Ovary (tissue), 7 donors: ENCODE measurements at regions not wholly inside any gene's neighbourhood (a gene's known extent, or its start where the extent isn't known, plus 50 kb on each side); places are given as distances from the start of the nearest gene placed in this dataset.

Experiments
- DNase-seq, 5 donors: peaks; one replicate each; pipeline ENCODE4 v3.0.0-alpha.2; 2019 to 2020
- H3K27ac ChIP-seq, 2 donors: fragments of 200-600 bp; one replicate each; pipeline versions ENCODE4 v1.5.1 to v1.8.0; 2019 to 2022
- H3K27me3 ChIP-seq: fragments of 200-600 bp; one replicate; pipeline ENCODE4 v1.8.0; 2022
- H3K36me3 ChIP-seq: fragments of 200-600 bp; sonication (generic); one replicate; pipeline ENCODE4 v1.5.1; 2019
- H3K4me1 ChIP-seq: one replicate; pipeline ENCODE4 v1.8.1; 2013; ENCODE audit warnings: mild to moderate bottlenecking, moderate library complexity; ENCODE audit not compliant: insufficient read depth
- H3K4me3 ChIP-seq: fragments of 200-600 bp; sonication (generic); one replicate; pipeline ENCODE4 v1.5.1; 2017
- H3K9me3 ChIP-seq, 2 donors: fragments of 200-600 bp in 1 of 2; sonication (generic) in 1 of 2; one replicate each; pipeline versions ENCODE4 v1.5.1 to v1.8.1; 2013 to 2019; ENCODE audit warnings: mild to moderate bottlenecking in 1 of 2, moderate library complexity in 1 of 2
- CTCF ChIP-seq, 3 donors: fragments of 450-650 bp in 2 of 3; fragments of 200-600 bp in 1 of 3; IDR thresholded peaks; one replicate each; pipeline versions ENCODE4 v1.5.1 to v1.8.0; 2016 to 2022; ENCODE audit warnings: antibody characterized with exemption in 3 of 3, mild to moderate bottlenecking in 1 of 3
- EP300 ChIP-seq: sonication (generic); formaldehyde crosslinking; IDR thresholded peaks from one replicate; pipeline ENCODE4 v1.6.1; 2017; ENCODE audit warnings: antibody characterized with exemption
- POLR2A ChIP-seq: fragments of 450-650 bp; IDR thresholded peaks from one replicate; pipeline ENCODE4 v1.6.1; 2017; ENCODE audit warnings: antibody characterized with exemption, mild to moderate bottlenecking, moderate library complexity
- WGBS, 3 donors: extraction: QIAGEN DNeasy Blood & Tissue Kit in 1 of 3; methylation state at CpG; one replicate each; pipeline versions ENCODE4 v1.1.5 to v1.1.7; 2013 to 2017; 5-methylcytosine and 5-hydroxymethylcytosine counted together
- intact Hi-C, 4 donors: fragments of 100-400 bp; cut with DNase I; formaldehyde crosslinking; loops; one replicate each; pipeline versions ENCODE4 v1.11.0 to v1.15.1; 2022 to 2023
- donor health status: DM: no; HTN: no; CAD: no; lungs with moderate emphysema.
- donor health status: DM: no; HTN: no; CAD: no.
- donor health status: Bipolar disorder and iron deficiency.
- donor health status: DM: no; HTN: no; CAD: no.
- donor health status: DM: yes; HTN: yes; CAD: no.

- Histone ChIP-seq H3K36me3 (no peaks in the 10 kb centered on the region), H3K27ac (no peak overlapping the region), H3K9me3 (no peaks in the 10 kb centered on the region), H3K27me3 (no peaks in the 10 kb centered on the region), H3K4me3 (no peak overlapping the region), H3K4me1 (no peaks in the 10 kb centered on the region)
- no peak for DNase-seq
- TF ChIP-seq EP300 (no peak), POLR2A (no peak), CTCF (IDR thresholded peaks at IDR 0.05) (no peak)
- WGBS, 3 donors, result 94 to 96% (median 95%) methylated on average over 3 of the region's 3 CpGs
- intact Hi-C loops, result no loop called here
Observed at GRCh38 chr4:187470061-187470460, 525.5 kb upstream of the ZFP42 start.

- WGBS, 3 donors, result 85 to 86% (median 86%) methylated on average over 9 of the region's 9 CpGs
- no peak overlapping the region for H3K27ac ChIP-seq
- H3K4me1 ChIP-seq, result no peaks in the 10 kb centered on the region
- H3K9me3 ChIP-seq, result no peaks in the 10 kb centered on the region
- DNase-seq, result no peak
- no peaks in the 10 kb centered on the region for H3K27me3 ChIP-seq
- no peak overlapping the region for H3K4me3 ChIP-seq
- TF ChIP-seq POLR2A, result no peak
- no peak for TF ChIP-seq EP300
- TF ChIP-seq CTCF (IDR thresholded peaks at IDR 0.05), result no peak
- no peaks in the 10 kb centered on the region for H3K36me3 ChIP-seq
- intact Hi-C loops, result no loop called here
Observed at GRCh38 chr4:187474238-187474637, 521.3 kb upstream of the ZFP42 start.

- 89 to 96% (median 95%) methylated on average over 2 of the region's 2 CpGs for WGBS, 3 donors
Observed at GRCh38 chr4:187475901-187476300, 519.7 kb upstream of the ZFP42 start.

GRCh38 chr4:187477224-187477623 lies 518.3 kb upstream of the ZFP42 start:
- Histone ChIP-seq H3K4me3 (no peak overlapping the region), H3K9me3 (no peaks in the 10 kb centered on the region), H3K27me3 (no peaks in the 10 kb centered on the region), H3K4me1 (no peaks in the 10 kb centered on the region), H3K27ac (no peak overlapping the region), H3K36me3 (no peaks in the 10 kb centered on the region)
- 67 to 71% (median 69%) methylated on average over 6 of the region's 6 CpGs for WGBS, 3 donors
- intact Hi-C loops, result no loop called here
- no peak for TF ChIP-seq EP300
- no peak for TF ChIP-seq POLR2A
- no peak for TF ChIP-seq CTCF (IDR thresholded peaks at IDR 0.05)
- DNase-seq, result no peak

More at GRCh38 chr4:187475901-187476300, 519.7 kb upstream of the ZFP42 start:
- no peak overlapping the region for H3K27ac ChIP-seq
- H3K36me3 ChIP-seq, result no peaks in the 10 kb centered on the region
- intact Hi-C loops, result no loop called here
- H3K4me1 ChIP-seq, result no peaks in the 10 kb centered on the region
- H3K4me3 ChIP-seq, result no peak overlapping the region
- TF ChIP-seq POLR2A, result no peak
- TF ChIP-seq EP300, result no peak
- no peak for TF ChIP-seq CTCF (IDR thresholded peaks at IDR 0.05)
- H3K27me3 ChIP-seq, result no peaks in the 10 kb centered on the region
- H3K9me3 ChIP-seq, result no peaks in the 10 kb centered on the region
- DNase-seq, result no peak
